ENCODE measurements at regions not wholly inside any gene's neighbourhood (a gene's known extent, or its start where the extent isn't known, plus 50 kb on each side); places are given as distances from the start of the nearest gene placed in this dataset.

GRCh38 chr3:98986073-98986472 lies 84.6 kb upstream of the DCBLD2 start:
- Histone ChIP-seq H3K4me1 (ENCODE audit: control insufficient read depth, insufficient read depth, low read length) (no peaks in the 10 kb centered on the region), H3K9me3 (ENCODE audit: control insufficient read depth, insufficient read depth, low read length) (no peaks in the 10 kb centered on the region), H3K27me3 (ENCODE audit: control insufficient read depth, insufficient read depth, low read length) (no peaks in the 10 kb centered on the region), H3K36me3 (ENCODE audit: control insufficient read depth, insufficient read depth, low read length) (no peaks in the 10 kb centered on the region), H3K27ac (ENCODE audit: low read length) (no peak overlapping the region), H3K4me3 (ENCODE audit: low read length) (no peak overlapping the region)
- DNase-seq (no peak), ATAC-seq (no peak)
- intact Hi-C loops (cut with micrococcal nuclease) = no loop called here
- no peak for TF ChIP-seq CTCF (IDR thresholded peaks at IDR 0.05)
- no peaks in the 10 kb centered on the region for H3K36me3 Mint-ChIP-seq
- no peaks in the 10 kb centered on the region for H3K4me1 Mint-ChIP-seq
- H3K27ac Mint-ChIP-seq = no peak overlapping the region
- no CpG with 5 or more reads among the region's 1 CpG for WGBS (ENCODE audit: insufficient coverage)
- no peaks in the 10 kb centered on the region for H3K27me3 Mint-ChIP-seq (ENCODE audit: low read depth in 2 of 2)
- H3K9me3 Mint-ChIP-seq = peaks cover 0 to 2% of the 10 kb centered on the region in 2 donors
- H3K4me3 Mint-ChIP-seq = no peak overlapping the region

GRCh38 chr3:98985431-98985830 lies 83.9 kb upstream of the DCBLD2 start:
- H3K4me3 ChIP-seq (ENCODE audit: low read length) = no peak overlapping the region
- no peak for DNase-seq
- no peaks in the 10 kb centered on the region for H3K4me1 ChIP-seq (ENCODE audit: control insufficient read depth, insufficient read depth, low read length)
- H3K36me3 Mint-ChIP-seq = no peaks in the 10 kb centered on the region
- WGBS (ENCODE audit: insufficient coverage) = no CpG with 5 or more reads among the region's 3 CpGs
- H3K27me3 Mint-ChIP-seq (ENCODE audit: low read depth in 2 of 2) = no peaks in the 10 kb centered on the region
- H3K27ac ChIP-seq (ENCODE audit: low read length) = no peak overlapping the region
- no peak overlapping the region for H3K27ac Mint-ChIP-seq
- TF ChIP-seq CTCF (IDR thresholded peaks at IDR 0.05) = no peak
- no peaks in the 10 kb centered on the region for H3K4me1 Mint-ChIP-seq
- intact Hi-C loops (cut with micrococcal nuclease) = no loop called here
- no peaks in the 10 kb centered on the region for H3K27me3 ChIP-seq (ENCODE audit: control insufficient read depth, insufficient read depth, low read length)
- H3K9me3 Mint-ChIP-seq = peaks cover 0 to 2% of the 10 kb centered on the region in 2 donors
- ATAC-seq = no peak
- H3K36me3 ChIP-seq (ENCODE audit: control insufficient read depth, insufficient read depth, low read length) = no peaks in the 10 kb centered on the region
- no peak overlapping the region for H3K4me3 Mint-ChIP-seq
- no peaks in the 10 kb centered on the region for H3K9me3 ChIP-seq (ENCODE audit: control insufficient read depth, insufficient read depth, low read length)

GRCh38 chr3:98984024-98984423 lies 82.5 kb upstream of the DCBLD2 start:
- Histone ChIP-seq H3K27ac (ENCODE audit: low read length) (no peak overlapping the region), H3K4me1 (ENCODE audit: control insufficient read depth, insufficient read depth, low read length) (no peaks in the 10 kb centered on the region), H3K9me3 (ENCODE audit: control insufficient read depth, insufficient read depth, low read length) (no peaks in the 10 kb centered on the region), H3K4me3 (ENCODE audit: low read length) (no peak overlapping the region), H3K27me3 (ENCODE audit: control insufficient read depth, insufficient read depth, low read length) (no peaks in the 10 kb centered on the region), H3K36me3 (ENCODE audit: control insufficient read depth, insufficient read depth, low read length) (no peaks in the 10 kb centered on the region)
- no peak overlapping the region for H3K4me3 Mint-ChIP-seq
- WGBS (ENCODE audit: insufficient coverage) = no CpG with 5 or more reads among the region's 1 CpG
- H3K4me1 Mint-ChIP-seq = no peaks in the 10 kb centered on the region
- no peaks in the 10 kb centered on the region for H3K36me3 Mint-ChIP-seq
- DNase-seq (no peak), ATAC-seq (no peak)
- intact Hi-C loops (cut with micrococcal nuclease) = no loop called here
- H3K9me3 Mint-ChIP-seq = peaks cover under 1 to 2% of the 10 kb centered on the region in 2 donors
- peaks cover 0 to under 1% of the 10 kb centered on the region in 2 donors for H3K27me3 Mint-ChIP-seq (ENCODE audit: low read depth in 2 of 2)
- H3K27ac Mint-ChIP-seq = no peak overlapping the region
- TF ChIP-seq CTCF (IDR thresholded peaks at IDR 0.05) = no peak

GRCh38 chr3:98982351-98982750 lies 80.9 kb upstream of the DCBLD2 start:
- Mint-ChIP-seq H3K4me3 (no peak overlapping the region), H3K36me3 (no peaks in the 10 kb centered on the region), H3K27ac (no peak overlapping the region), H3K4me1 (no peaks in the 10 kb centered on the region), H3K9me3 (peaks cover 0 to 2% of the 10 kb centered on the region in 2 donors), H3K27me3 (ENCODE audit: low read depth in 2 of 2) (peaks cover 0 to 2% of the 10 kb centered on the region in 2 donors)
- ATAC-seq (no peak), DNase-seq (no peak)
- Histone ChIP-seq H3K4me3 (ENCODE audit: low read length) (no peak overlapping the region), H3K9me3 (ENCODE audit: control insufficient read depth, insufficient read depth, low read length) (no peaks in the 10 kb centered on the region), H3K27me3 (ENCODE audit: control insufficient read depth, insufficient read depth, low read length) (no peaks in the 10 kb centered on the region), H3K27ac (ENCODE audit: low read length) (no peak overlapping the region), H3K36me3 (ENCODE audit: control insufficient read depth, insufficient read depth, low read length) (no peaks in the 10 kb centered on the region), H3K4me1 (ENCODE audit: control insufficient read depth, insufficient read depth, low read length) (no peaks in the 10 kb centered on the region)
- no peak for TF ChIP-seq CTCF (IDR thresholded peaks at IDR 0.05)
- intact Hi-C loops (cut with micrococcal nuclease) = no loop called here
- 93% methylated on average over 2 of the region's 2 CpGs for WGBS (ENCODE audit: insufficient coverage)

All from natural killer cell (primary cell).